Parathyroid adenoma (tissue), 2 donors: ENCODE measurements at regions not wholly inside any gene's neighbourhood (a gene's known extent, or its start where the extent isn't known, plus 50 kb on each side); places are given as distances from the start of the nearest gene placed in this dataset.

Experiments used
- H2AFZ ChIP-seq: fragments of 300-600 bp; sonication (generic); one replicate; pipeline ENCODE4 v1.7.0; 2017; ENCODE audit warnings: antibody characterized with exemption, mild to moderate bottlenecking
- H3K27ac ChIP-seq: fragments of 300-600 bp; sonication (generic); one replicate; pipeline ENCODE4 v1.7.0; 2017
- H3K27me3 ChIP-seq: fragments of 300-600 bp; sonication (generic); one replicate; pipeline ENCODE4 v1.7.0; 2017; ENCODE audit warnings: low read length; ENCODE audit not compliant: control insufficient read depth, insufficient read depth
- H3K36me3 ChIP-seq: fragments of 300-600 bp; sonication (generic); one replicate; pipeline ENCODE4 v1.7.0; 2017; ENCODE audit warnings: low read length; ENCODE audit not compliant: control insufficient read depth, insufficient read depth
- H3K4me1 ChIP-seq: fragments of 300-600 bp; sonication (generic); one replicate; pipeline ENCODE4 v1.7.0; 2017; ENCODE audit warnings: control low read depth
- H3K4me2 ChIP-seq: fragments of 300-600 bp; sonication (generic); one replicate; pipeline ENCODE4 v1.7.0; 2017; ENCODE audit warnings: low read length
- H3K4me3 ChIP-seq: fragments of 300-600 bp; sonication (generic); one replicate; pipeline ENCODE4 v1.7.0; 2017; ENCODE audit warnings: low read depth, low read length
- H3K79me2 ChIP-seq: fragments of 300-600 bp; sonication (generic); one replicate; pipeline ENCODE4 v1.7.0; 2017; ENCODE audit warnings: control low read depth
- H3K9ac ChIP-seq: fragments of 300-600 bp; sonication (generic); one replicate; pipeline ENCODE4 v1.7.0; 2017; ENCODE audit warnings: mild to moderate bottlenecking
- H3K9me3 ChIP-seq: fragments of 300-600 bp; sonication (generic); one replicate; pipeline ENCODE4 v1.7.0; 2017; ENCODE audit warnings: low read length; ENCODE audit not compliant: control insufficient read depth
- CTCF ChIP-seq: fragments of 300-600 bp; sonication (generic); IDR thresholded peaks from one replicate; pipeline ENCODE4 v1.7.0; 2017; ENCODE audit warnings: antibody characterized with exemption, mild to moderate bottlenecking
- donor health status: primary hyperparathyroidism.

- Histone ChIP-seq H3K4me1 (no peaks in the 10 kb centered on the region), H3K9me3 (no peaks in the 10 kb centered on the region), H3K9ac (no peak overlapping the region), H2AFZ (no peak overlapping the region), H3K27me3 (no peaks in the 10 kb centered on the region), H3K4me3 (no peak overlapping the region), H3K27ac (no peak overlapping the region), H3K4me2 (no peak overlapping the region), H3K79me2 (no peaks in the 10 kb centered on the region), H3K36me3 (no peaks in the 10 kb centered on the region)
- TF ChIP-seq CTCF = no peak
These were observed 53.5 kb upstream of the TIPARP start for GRCh38 chr3:156620901-156621300.

- H3K27ac ChIP-seq = no peak overlapping the region
- H3K36me3 ChIP-seq = no peaks in the 10 kb centered on the region
- no peak overlapping the region for H3K4me2 ChIP-seq
- H3K4me3 ChIP-seq = no peak overlapping the region
- no peaks in the 10 kb centered on the region for H3K4me1 ChIP-seq
- H3K79me2 ChIP-seq = no peaks in the 10 kb centered on the region
- no peaks in the 10 kb centered on the region for H3K9me3 ChIP-seq
- TF ChIP-seq CTCF = no peak
- H2AFZ ChIP-seq = no peak overlapping the region
- no peaks in the 10 kb centered on the region for H3K27me3 ChIP-seq
- H3K9ac ChIP-seq = no peak overlapping the region
These were observed 54.1 kb upstream of the TIPARP start for GRCh38 chr3:156620260-156620659.

DNA sequence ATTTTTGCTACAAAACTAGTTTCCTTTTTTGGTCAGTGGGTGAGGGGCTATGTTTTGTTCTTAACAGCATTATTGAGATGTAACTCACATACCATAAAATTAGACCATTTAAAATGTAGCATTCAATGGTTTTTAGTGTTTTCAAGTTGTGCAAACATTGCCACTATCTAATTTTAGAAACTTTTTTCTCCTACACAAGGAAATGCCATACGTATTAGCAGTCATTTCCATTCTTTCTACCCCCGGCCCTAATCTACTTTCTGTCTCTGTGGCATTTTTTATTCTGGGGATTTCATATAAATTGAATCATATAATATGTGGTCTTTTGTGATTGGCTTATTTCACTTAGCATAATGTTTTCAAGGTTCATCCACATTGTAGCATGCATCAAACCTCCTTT is 55.0 kb upstream of the TIPARP start:
- Histone ChIP-seq H3K9me3 (no peaks in the 10 kb centered on the region), H3K79me2 (no peaks in the 10 kb centered on the region), H3K27me3 (no peaks in the 10 kb centered on the region), H3K4me2 (no peak overlapping the region), H3K9ac (no peak overlapping the region), H2AFZ (no peak overlapping the region), H3K4me1 (no peaks in the 10 kb centered on the region), H3K36me3 (no peaks in the 10 kb centered on the region), H3K27ac (no peak overlapping the region), H3K4me3 (no peak overlapping the region)
- TF ChIP-seq CTCF = no peak

DNA sequence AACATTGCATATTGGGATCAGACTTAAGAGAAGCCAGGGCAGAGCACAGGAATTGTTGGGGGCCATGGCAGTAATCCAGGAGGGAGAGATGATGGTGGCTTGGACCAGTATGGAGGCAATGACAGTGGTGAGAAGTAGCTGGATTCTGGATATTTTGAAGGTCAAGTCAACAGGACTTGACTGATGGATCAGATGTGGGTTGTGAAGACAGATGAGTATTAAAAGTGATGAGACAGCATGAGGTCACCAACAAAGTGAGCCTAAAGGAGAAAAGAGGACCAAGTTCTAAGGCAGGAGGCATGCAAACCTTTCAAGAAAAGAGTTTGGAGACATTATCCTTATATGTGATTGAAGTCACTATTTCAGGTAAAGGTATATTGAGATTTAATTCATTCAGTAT is 56.6 kb upstream of the TIPARP start:
- no peak overlapping the region for H3K27ac ChIP-seq
- H2AFZ ChIP-seq = no peak overlapping the region
- no peaks in the 10 kb centered on the region for H3K9me3 ChIP-seq
- H3K4me3 ChIP-seq = no peak overlapping the region
- H3K79me2 ChIP-seq = no peaks in the 10 kb centered on the region
- no peaks in the 10 kb centered on the region for H3K36me3 ChIP-seq
- TF ChIP-seq CTCF = no peak
- H3K4me2 ChIP-seq = no peak overlapping the region
- H3K27me3 ChIP-seq = no peaks in the 10 kb centered on the region
- no peaks in the 10 kb centered on the region for H3K4me1 ChIP-seq
- H3K9ac ChIP-seq = no peak overlapping the region

DNA sequence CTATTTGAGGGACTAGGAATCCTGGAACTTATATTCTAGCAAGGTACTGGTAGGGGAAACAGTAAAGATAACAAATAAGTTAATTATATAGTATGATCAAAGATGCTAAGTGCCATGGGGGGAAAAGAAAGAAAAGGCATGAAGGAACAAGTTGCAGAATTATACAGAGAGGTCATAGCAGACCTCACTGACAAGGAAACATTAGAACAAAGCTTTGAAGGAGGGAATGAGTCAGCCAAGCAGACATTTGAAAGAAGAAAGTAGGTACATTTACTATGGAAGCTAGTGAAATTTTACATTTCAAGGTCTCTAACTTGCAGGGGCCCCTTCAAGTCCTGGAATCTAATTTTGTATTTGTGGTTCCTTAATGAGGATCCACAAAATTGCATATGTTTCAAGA is 57.2 kb upstream of the TIPARP start:
- Histone ChIP-seq H3K4me2 (no peak overlapping the region), H3K36me3 (no peaks in the 10 kb centered on the region), H3K9ac (no peak overlapping the region), H3K4me3 (no peak overlapping the region), H3K27me3 (no peaks in the 10 kb centered on the region), H3K4me1 (no peaks in the 10 kb centered on the region), H3K27ac (no peak overlapping the region), H3K79me2 (no peaks in the 10 kb centered on the region), H3K9me3 (no peaks in the 10 kb centered on the region), H2AFZ (no peak overlapping the region)
- TF ChIP-seq CTCF = no peak
